H9 (cell line): ENCODE measurements at regions not wholly inside any gene's neighbourhood (a gene's known extent, or its start where the extent isn't known, plus 50 kb on each side); places are given as distances from the start of the nearest gene placed in this dataset.

Experiments
- DNase-seq: peaks from one replicate; pipeline ENCODE4 v3.0.0-alpha.2; 2017
- H2AFZ ChIP-seq: one replicate; pipeline ENCODE4 v1.6.1; 2013; ENCODE audit warnings: mild to moderate bottlenecking, low read length, control low read depth, moderate library complexity
- H2AK5ac ChIP-seq: 2 replicates; pipeline ENCODE4 v1.6.1; 2013; ENCODE audit warnings: low read length, control low read depth, mixed read lengths; ENCODE audit not compliant: insufficient read length
- H2BK120ac ChIP-seq: one replicate; pipeline ENCODE4 v1.6.1; 2013; ENCODE audit warnings: low read depth, mild to moderate bottlenecking, low read length, control low read depth, inconsistent platforms; ENCODE audit not compliant: poor library complexity, severe bottlenecking
- H2BK12ac ChIP-seq: 2 replicates; pipeline ENCODE4 v1.6.1; 2013; ENCODE audit warnings: low read length, control low read depth, mixed read lengths, low read depth; ENCODE audit not compliant: insufficient read length
- H2BK15ac ChIP-seq: 2 replicates; pipeline ENCODE4 v1.6.1; 2013; ENCODE audit warnings: low read depth, low read length, control low read depth
- H2BK20ac ChIP-seq: one replicate; pipeline ENCODE4 v1.6.1; 2013; ENCODE audit warnings: low read depth, mild to moderate bottlenecking, low read length, control low read depth, inconsistent platforms; ENCODE audit not compliant: poor library complexity, severe bottlenecking
- H2BK5ac ChIP-seq: 2 replicates; pipeline ENCODE4 v1.6.1; 2013; ENCODE audit warnings: low read length, control low read depth, mixed read lengths; ENCODE audit not compliant: insufficient read length
- H3K14ac ChIP-seq: 2 replicates; pipeline ENCODE4 v1.6.1; 2013; ENCODE audit warnings: low read length, control low read depth; ENCODE audit not compliant: insufficient read depth
- H3K18ac ChIP-seq: 2 replicates; pipeline ENCODE4 v1.6.1; 2013; ENCODE audit warnings: low read depth, mild to moderate bottlenecking, mixed read lengths, low read length, control low read depth; ENCODE audit not compliant: insufficient read length
- H3K23ac ChIP-seq: 2 replicates; pipeline ENCODE4 v1.6.1; 2013; ENCODE audit warnings: low read length, control low read depth, mixed read lengths, low read depth; ENCODE audit not compliant: insufficient read length
- H3K23me2 ChIP-seq: 2 replicates; pipeline ENCODE4 v1.6.1; 2013; ENCODE audit warnings: low read depth, mild to moderate bottlenecking, mixed read lengths, low read length, control low read depth; ENCODE audit not compliant: insufficient read length, poor library complexity, severe bottlenecking
- H3K27ac ChIP-seq: 2 replicates; pipeline ENCODE4 v1.5.1; 2013; ENCODE audit warnings: low read length, control low read depth, mixed read lengths, low read depth; ENCODE audit not compliant: insufficient read length
- H3K27me3 ChIP-seq: 2 replicates; pipeline ENCODE4 v1.6.1; 2013; ENCODE audit warnings: low read length, control low read depth, inconsistent platforms; ENCODE audit not compliant: insufficient read depth
- H3K4ac ChIP-seq: 2 replicates; pipeline ENCODE4 v1.6.1; 2013; ENCODE audit warnings: low read depth, mild to moderate bottlenecking, control low read depth, inconsistent platforms, low read length, moderate library complexity
- H3K4me1 ChIP-seq: 2 replicates; pipeline ENCODE4 v1.6.1; 2013; ENCODE audit warnings: low read length, control low read depth, inconsistent platforms; ENCODE audit not compliant: insufficient read depth
- H3K4me2 ChIP-seq: 2 replicates; pipeline ENCODE4 v1.6.1; 2013; ENCODE audit warnings: low read length, control low read depth, mixed read lengths; ENCODE audit not compliant: insufficient read length, insufficient read depth
- H3K56ac ChIP-seq: 2 replicates; pipeline ENCODE4 v1.6.1; 2013; ENCODE audit warnings: low read depth, mild to moderate bottlenecking, mixed read lengths, low read length, control low read depth; ENCODE audit not compliant: insufficient read length
- H3K79me1 ChIP-seq: 2 replicates; pipeline ENCODE4 v1.6.1; 2013; ENCODE audit warnings: low read depth, mild to moderate bottlenecking, moderate library complexity, low read length, control low read depth, inconsistent platforms; ENCODE audit not compliant: insufficient read depth, poor library complexity, severe bottlenecking
- H3K79me2 ChIP-seq: 2 replicates; pipeline ENCODE4 v1.6.1; 2013; ENCODE audit warnings: low read length, control low read depth, inconsistent platforms; ENCODE audit not compliant: insufficient read depth
- H3K9ac ChIP-seq: 2 replicates; pipeline ENCODE4 v1.6.1; 2013; ENCODE audit warnings: low read length, control low read depth, mixed read lengths; ENCODE audit not compliant: insufficient read length; ENCODE audit errors: extremely low read depth
- H3K9me3 ChIP-seq: one replicate; pipeline ENCODE4 v1.6.1; 2013; ENCODE audit warnings: low read depth, low read length, inconsistent platforms; ENCODE audit not compliant: control insufficient read depth
- H3T11ph ChIP-seq: one replicate; pipeline ENCODE4 v1.6.1; 2013; ENCODE audit warnings: mild to moderate bottlenecking, low read length, control low read depth, inconsistent platforms
- H4K20me1 ChIP-seq: one replicate; pipeline ENCODE4 v1.6.1; 2013; ENCODE audit not compliant: control insufficient read depth, insufficient read length, insufficient read depth
- H4K5ac ChIP-seq: 2 replicates; pipeline ENCODE4 v1.6.1; 2013; ENCODE audit warnings: low read depth, mild to moderate bottlenecking, mixed read lengths, low read length, control low read depth; ENCODE audit not compliant: insufficient read length
- H4K8ac ChIP-seq: replicated peaks from 2 replicates; pipeline ENCODE4 v1.6.1; 2013; ENCODE audit warnings: low read length, control low read depth, mixed read lengths, low read depth; ENCODE audit not compliant: insufficient read length
- H4K91ac ChIP-seq: 2 replicates; pipeline ENCODE4 v1.6.1; 2013; ENCODE audit warnings: low read depth, mild to moderate bottlenecking, moderate library complexity, mixed read lengths, low read length, control low read depth; ENCODE audit not compliant: insufficient read length
- H3K27ac Mint-ChIP-seq, 3 experiments: 2 replicates in 2 of 3; 3 replicates in 1 of 3; pipeline ENCODE4 v1.8.0; 2020 to 2021; ENCODE audit warnings: mixed read lengths in 3 of 3, mild to moderate bottlenecking in 1 of 3, moderate library complexity in 1 of 3
- H3K27me3 Mint-ChIP-seq: 2 replicates; pipeline ENCODE4 v1.8.0; 2021; ENCODE audit warnings: low read depth, mild to moderate bottlenecking, moderate library complexity, mixed read lengths
- H3K36me3 Mint-ChIP-seq, 3 experiments: 2 replicates in 2 of 3; 3 replicates in 1 of 3; pipeline ENCODE4 v1.8.0; 2020 to 2021; ENCODE audit warnings: low read depth in 3 of 3, mixed read lengths in 3 of 3; ENCODE audit not compliant: insufficient read depth in 1 of 3
- H3K4me1 Mint-ChIP-seq, 2 experiments: 2 replicates each; pipeline ENCODE4 v1.8.0; 2020; ENCODE audit warnings: mixed read lengths in 2 of 2
- H3K4me3 Mint-ChIP-seq, 2 experiments: 2 replicates in 1 of 2; 3 replicates in 1 of 2; pipeline ENCODE4 v1.8.0; 2020 to 2021; ENCODE audit warnings: mild to moderate bottlenecking in 2 of 2, mixed read lengths in 2 of 2, moderate library complexity in 1 of 2
- H3K9me3 Mint-ChIP-seq, 2 experiments: 2 replicates in 1 of 2; 3 replicates in 1 of 2; pipeline ENCODE4 v1.8.0; 2020; ENCODE audit warnings: mild to moderate bottlenecking in 2 of 2, mixed read lengths in 2 of 2, moderate library complexity in 1 of 2
- CTCF ChIP-seq: fragments of 200-600 bp; sonication (generic); conservative IDR thresholded peaks from 3 replicates; pipeline ENCODE4 v1.8.0; 2021; ENCODE audit warnings: antibody characterized with exemption, mild to moderate bottlenecking
- WGBS: extraction: QIAGEN DNeasy Blood & Tissue Kit; methylation state at CpG from one replicate; pipeline ENCODE4 v1.1.7; 2013; ENCODE audit warnings: missing lambda C conversion rate, low lambda C conversion rate, mixed read lengths; ENCODE audit not compliant: insufficient read length; ENCODE audit errors: extremely low coverage; 5-methylcytosine and 5-hydroxymethylcytosine counted together

GRCh38 chr13:105050686-105051085, 1484.8 kb downstream of the EFNB2 start:
- H4K91ac ChIP-seq = no peak overlapping the region
- no peak overlapping the region for H3K18ac ChIP-seq
- WGBS = no CpG with 5 or more reads among the region's 4 CpGs
- no peaks in the 10 kb centered on the region for H3K23me2 ChIP-seq
- Mint-ChIP-seq H3K27me3 (no peaks in the 10 kb centered on the region), H3K4me1 (no peaks in the 10 kb centered on the region), H3K36me3 (no peaks in the 10 kb centered on the region), H3K4me3 (no peak overlapping the region), H3K9me3 (no peaks in the 10 kb centered on the region; a peak in 1 of 5 replicates), H3K27ac (no peak overlapping the region)
- no peak for DNase-seq
- H2BK12ac ChIP-seq = no peak overlapping the region
- no peak overlapping the region for H2BK20ac ChIP-seq
- no peaks in the 10 kb centered on the region for H4K20me1 ChIP-seq
- H3T11ph ChIP-seq = no peak overlapping the region
- H3K4me1 ChIP-seq = no peaks in the 10 kb centered on the region
- no peak overlapping the region for H3K27ac ChIP-seq
- H4K5ac ChIP-seq = no peak overlapping the region
- H2AFZ ChIP-seq = no peak overlapping the region
- H3K27me3 ChIP-seq = no peaks in the 10 kb centered on the region
- H3K9ac ChIP-seq = no peak overlapping the region
- no peak overlapping the region for H4K8ac ChIP-seq
- H3K23ac ChIP-seq = no peak overlapping the region
- no peaks in the 10 kb centered on the region for H3K79me1 ChIP-seq
- H3K9me3 ChIP-seq = no peaks in the 10 kb centered on the region
- H2BK120ac ChIP-seq = no peak overlapping the region
- H3K56ac ChIP-seq = no peak overlapping the region
- H2BK5ac ChIP-seq = no peak overlapping the region
- TF ChIP-seq CTCF = no peak
- H3K79me2 ChIP-seq = no peaks in the 10 kb centered on the region
- H3K4me2 ChIP-seq = no peak overlapping the region
- no peak overlapping the region for H2AK5ac ChIP-seq
- H3K14ac ChIP-seq = no peak overlapping the region
- no peak overlapping the region for H3K4ac ChIP-seq
- H2BK15ac ChIP-seq = no peak overlapping the region
